ENCODE measurements at regions not wholly inside any gene's neighbourhood (a gene's known extent, or its start where the extent isn't known, plus 50 kb on each side); places are given as distances from the start of the nearest gene placed in this dataset.
"Not testable (repeated sequence)": the region's sequence is repeated elsewhere in the genome, so short reads cannot be mapped to it uniquely, and the experiment has no call there.

DNA sequence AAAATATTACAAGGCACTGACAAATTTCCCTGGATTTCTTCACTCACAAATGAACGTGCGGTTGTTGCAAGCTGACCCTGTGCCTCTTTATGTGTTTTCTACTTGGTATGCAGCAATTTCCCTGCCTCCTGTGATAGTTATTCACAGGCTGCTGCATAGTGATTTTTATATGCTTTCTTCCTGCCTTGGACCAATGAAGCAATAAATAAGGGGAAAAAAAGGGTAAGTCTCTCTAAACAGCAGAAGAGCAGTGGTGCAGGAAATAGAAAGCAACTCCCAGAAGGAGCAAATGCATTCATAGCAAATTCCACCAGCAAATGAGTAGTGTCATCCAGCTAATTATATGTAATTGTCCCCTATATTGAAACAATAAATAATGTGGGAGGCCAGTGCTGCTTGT lies 737.9 kb downstream of the GALC start:
- H3K4me1 Mint-ChIP-seq (ENCODE audit: unreplicated experiment): no peaks in the 10 kb centered on the region
- no peak for DNase-seq (ENCODE audit: extremely low spot score, unreplicated experiment)
- no peaks in the 10 kb centered on the region for H3K27me3 Mint-ChIP-seq (ENCODE audit: unreplicated experiment)
- H3K36me3 Mint-ChIP-seq (ENCODE audit: unreplicated experiment): no peaks in the 10 kb centered on the region
- H3K9me3 Mint-ChIP-seq (ENCODE audit: unreplicated experiment): no peaks in the 10 kb centered on the region
- H3K4me3 Mint-ChIP-seq (ENCODE audit: unreplicated experiment): no peak overlapping the region
- TF ChIP-seq, protein P1, sequence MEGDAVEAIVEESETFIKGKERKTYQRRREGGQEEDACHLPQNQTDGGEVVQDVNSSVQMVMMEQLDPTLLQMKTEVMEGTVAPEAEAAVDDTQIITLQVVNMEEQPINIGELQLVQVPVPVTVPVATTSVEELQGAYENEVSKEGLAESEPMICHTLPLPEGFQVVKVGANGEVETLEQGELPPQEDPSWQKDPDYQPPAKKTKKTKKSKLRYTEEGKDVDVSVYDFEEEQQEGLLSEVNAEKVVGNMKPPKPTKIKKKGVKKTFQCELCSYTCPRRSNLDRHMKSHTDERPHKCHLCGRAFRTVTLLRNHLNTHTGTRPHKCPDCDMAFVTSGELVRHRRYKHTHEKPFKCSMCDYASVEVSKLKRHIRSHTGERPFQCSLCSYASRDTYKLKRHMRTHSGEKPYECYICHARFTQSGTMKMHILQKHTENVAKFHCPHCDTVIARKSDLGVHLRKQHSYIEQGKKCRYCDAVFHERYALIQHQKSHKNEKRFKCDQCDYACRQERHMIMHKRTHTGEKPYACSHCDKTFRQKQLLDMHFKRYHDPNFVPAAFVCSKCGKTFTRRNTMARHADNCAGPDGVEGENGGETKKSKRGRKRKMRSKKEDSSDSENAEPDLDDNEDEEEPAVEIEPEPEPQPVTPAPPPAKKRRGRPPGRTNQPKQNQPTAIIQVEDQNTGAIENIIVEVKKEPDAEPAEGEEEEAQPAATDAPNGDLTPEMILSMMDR (IDR thresholded peaks at IDR 0.05): no peak
- no peak overlapping the region for H3K27ac Mint-ChIP-seq (ENCODE audit: unreplicated experiment)

GRCh38 chr14:87254331-87254874 lies 738.6 kb downstream of the GALC start:
- H3K27me3 Mint-ChIP-seq (ENCODE audit: unreplicated experiment): no peaks in the 10 kb centered on the region
- H3K36me3 Mint-ChIP-seq (ENCODE audit: unreplicated experiment): no peaks in the 10 kb centered on the region
- H3K27ac Mint-ChIP-seq (ENCODE audit: unreplicated experiment): no peak overlapping the region
- no peak overlapping the region for H3K4me3 Mint-ChIP-seq (ENCODE audit: unreplicated experiment)
- no peaks in the 10 kb centered on the region for H3K4me1 Mint-ChIP-seq (ENCODE audit: unreplicated experiment)
- TF ChIP-seq, protein P1 (IDR thresholded peaks at IDR 0.05): no peak
- no peak for DNase-seq (ENCODE audit: extremely low spot score, unreplicated experiment)
- H3K9me3 Mint-ChIP-seq (ENCODE audit: unreplicated experiment): no peaks in the 10 kb centered on the region

- H3K4me3 Mint-ChIP-seq (ENCODE audit: unreplicated experiment); H3K9me3 Mint-ChIP-seq (ENCODE audit: unreplicated experiment); DNase-seq (ENCODE audit: extremely low spot score, unreplicated experiment); H3K27ac Mint-ChIP-seq (ENCODE audit: unreplicated experiment); H3K36me3 Mint-ChIP-seq (ENCODE audit: unreplicated experiment); H3K27me3 Mint-ChIP-seq (ENCODE audit: unreplicated experiment); H3K4me1 Mint-ChIP-seq (ENCODE audit: unreplicated experiment): not testable (repeated sequence)
Measured at GRCh38 chr14:87253791-87254190, 739.2 kb downstream of the GALC start.

GRCh38 chr14:87252103-87252502 lies 740.9 kb downstream of the GALC start:
- Mint-ChIP-seq H3K27me3 (ENCODE audit: unreplicated experiment) (no peaks in the 10 kb centered on the region), H3K27ac (ENCODE audit: unreplicated experiment) (no peak overlapping the region), H3K36me3 (ENCODE audit: unreplicated experiment) (no peaks in the 10 kb centered on the region), H3K9me3 (ENCODE audit: unreplicated experiment) (no peaks in the 10 kb centered on the region), H3K4me3 (ENCODE audit: unreplicated experiment) (no peak overlapping the region), H3K4me1 (ENCODE audit: unreplicated experiment) (no peaks in the 10 kb centered on the region)
- DNase-seq (ENCODE audit: extremely low spot score, unreplicated experiment): no peak
- TF ChIP-seq, protein P1 (IDR thresholded peaks at IDR 0.05): no peak

DNA sequence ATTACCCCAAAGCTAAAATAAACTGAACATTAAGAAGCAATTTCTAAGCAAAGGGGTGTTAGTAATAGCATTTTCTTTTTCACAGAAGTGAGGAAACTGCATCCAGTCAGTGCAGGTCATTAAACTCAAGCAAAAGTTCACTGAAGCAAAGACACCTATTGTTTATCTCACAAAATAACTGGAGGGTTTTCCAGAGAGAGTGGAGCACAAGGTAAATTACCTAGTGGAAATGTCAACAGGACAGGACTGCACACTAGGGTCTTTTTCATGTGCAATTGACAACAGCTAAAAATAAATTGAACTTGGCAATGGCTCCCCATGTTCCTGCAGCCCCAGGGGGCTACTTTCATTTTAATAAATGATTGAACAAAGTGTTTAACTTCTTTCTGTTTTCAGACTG lies 742.0 kb downstream of the GALC start:
- Mint-ChIP-seq H3K4me1 (ENCODE audit: unreplicated experiment) (no peaks in the 10 kb centered on the region), H3K36me3 (ENCODE audit: unreplicated experiment) (no peaks in the 10 kb centered on the region), H3K27ac (ENCODE audit: unreplicated experiment) (no peak overlapping the region), H3K4me3 (ENCODE audit: unreplicated experiment) (no peak overlapping the region), H3K9me3 (ENCODE audit: unreplicated experiment) (peaks cover 10% of the 10 kb centered on the region), H3K27me3 (ENCODE audit: unreplicated experiment) (no peaks in the 10 kb centered on the region)
- TF ChIP-seq, protein P1 (IDR thresholded peaks at IDR 0.05): no peak
- DNase-seq (ENCODE audit: extremely low spot score, unreplicated experiment): no peak

Data from osteocyte (in vitro differentiated cells).